ENCODE measurements at regions not wholly inside any gene's neighbourhood (a gene's known extent, or its start where the extent isn't known, plus 50 kb on each side); places are given as distances from the start of the nearest gene placed in this dataset.
"Not testable (repeated sequence)": the region's sequence is repeated elsewhere in the genome, so short reads cannot be mapped to it uniquely, and the experiment has no call there.

- DNase-seq: no peak
Measured at GRCh38 chr4:151876381-151876988, 115.7 kb upstream of the GATB start.

GRCh38 chr4:151874328-151874727 is 113.5 kb upstream of the GATB start:
- no peak for DNase-seq

- DNase-seq: peak; percentile 42
Measured at GRCh38 chr4:151866592-151866918, 105.7 kb upstream of the GATB start.

- DNase-seq: no peak
Measured at GRCh38 chr4:151865744-151866591, 105.2 kb upstream of the GATB start.

GRCh38 chr4:151865312-151865711 is 104.5 kb upstream of the GATB start:
- peak; percentile 63 for DNase-seq

GRCh38 chr4:151864068-151864467 is 103.3 kb upstream of the GATB start:
- DNase-seq: no peak

GRCh38 chr4:151862766-151863165 is 102.0 kb upstream of the GATB start:
- DNase-seq: no peak

GRCh38 chr4:151860561-151861093 is 99.8 kb upstream of the GATB start:
- DNase-seq: no peak

- DNase-seq: no peak
Measured at GRCh38 chr4:151859641-151860040, 98.8 kb upstream of the GATB start.

GRCh38 chr4:151858356-151858755 is 97.5 kb upstream of the GATB start:
- no peak for DNase-seq

- DNase-seq: no peak
Measured at GRCh38 chr4:151857368-151857767, 96.6 kb upstream of the GATB start.

GRCh38 chr4:151855747-151856146 is 94.9 kb upstream of the GATB start:
- no peak for DNase-seq

- no peak for DNase-seq
Measured at GRCh38 chr4:151854731-151855130, 93.9 kb upstream of the GATB start.

- DNase-seq: no peak
Measured at GRCh38 chr4:151853034-151853433, 92.2 kb upstream of the GATB start.

GRCh38 chr4:151852202-151852601 is 91.4 kb upstream of the GATB start:
- DNase-seq: no peak

- no peak for DNase-seq
Measured at GRCh38 chr4:151851354-151851753, 90.5 kb upstream of the GATB start.

- no peak for DNase-seq
Measured at GRCh38 chr4:151850791-151851213, 90.0 kb upstream of the GATB start.

GRCh38 chr4:151845551-151845950 is 84.7 kb upstream of the GATB start:
- not testable (repeated sequence) for DNase-seq

GRCh38 chr4:151842430-151843079 is 81.7 kb upstream of the GATB start:
- no peak for DNase-seq

- DNase-seq: no peak
Measured at GRCh38 chr4:151841107-151841506, 80.3 kb upstream of the GATB start.

- no peak for DNase-seq
Measured at GRCh38 chr4:151835467-151835866, 74.7 kb upstream of the GATB start.

- DNase-seq: no peak
Measured at GRCh38 chr4:151833174-151833573, 72.4 kb upstream of the GATB start.

- no peak for DNase-seq
Measured at GRCh38 chr4:151831526-151831925, 70.7 kb upstream of the GATB start.

GRCh38 chr4:151830168-151830567 is 69.4 kb upstream of the GATB start:
- DNase-seq: no peak
